Uterus (tissue), 3 donors: ENCODE measurements at regions not wholly inside any gene's neighbourhood (a gene's known extent, or its start where the extent isn't known, plus 50 kb on each side); places are given as distances from the start of the nearest gene placed in this dataset.

Experiments used
- DNase-seq, 2 donors: peaks; one replicate each; pipeline ENCODE4 v3.0.0-alpha.2; 2019 to 2020
- H3K27ac ChIP-seq, 2 donors: fragments of 200-600 bp; sonication (generic); 1 replicate in 1 of 2; 2 replicates in 1 of 2; pipeline ENCODE4 v1.5.1; 2016 to 2018
- H3K27me3 ChIP-seq, 2 donors: fragments of 200-600 bp; sonication (generic); one replicate each; pipeline ENCODE4 v1.5.1; 2018 to 2019; ENCODE audit warnings: control low read depth in 1 of 2
- H3K36me3 ChIP-seq, 2 donors: fragments of 200-600 bp; sonication (generic); one replicate each; pipeline ENCODE4 v1.5.1; 2019; ENCODE audit warnings: control low read depth in 1 of 2
- H3K4me1 ChIP-seq, 2 donors: fragments of 200-600 bp; sonication (generic); one replicate each; pipeline ENCODE4 v1.5.1; 2018 to 2019; ENCODE audit warnings: control low read depth in 1 of 2
- H3K4me3 ChIP-seq, 2 donors: fragments of 200-600 bp; sonication (generic); 1 replicate in 1 of 2; 2 replicates in 1 of 2; pipeline ENCODE4 v1.5.1; 2018 to 2019; ENCODE audit warnings: mild to moderate bottlenecking in 1 of 2
- H3K9me3 ChIP-seq, 2 donors: fragments of 200-600 bp; sonication (generic); one replicate each; pipeline ENCODE4 v1.5.1; 2019; ENCODE audit warnings: control low read depth in 1 of 2
- POLR2A ChIP-seq, 2 donors: fragments of 450-650 bp; IDR thresholded peaks; one replicate each; pipeline ENCODE4 v1.6.1; 2016; ENCODE audit warnings: antibody characterized with exemption in 2 of 2, mild to moderate bottlenecking in 1 of 2, moderate library complexity in 1 of 2
- intact Hi-C: fragments of 100-400 bp; cut with DNase I; formaldehyde crosslinking; loops from one replicate; pipeline ENCODE4 v1.15.1; 2023; ENCODE audit warnings: low total_unique reads
- TF ChIP-seq, protein P1 (sequence below), 4 experiments: fragments of 200-600 bp in 2 of 4; fragments of 450-650 bp in 2 of 4; sonication (generic) in 2 of 4; IDR thresholded peaks; one replicate each; pipeline ENCODE4 v1.5.1; 2016 to 2019; ENCODE audit warnings: antibody characterized with exemption in 4 of 4, mild to moderate bottlenecking in 2 of 4, moderate library complexity in 1 of 4
- donor health status: DM: yes; HTN: yes; CAD: no.

DNA sequence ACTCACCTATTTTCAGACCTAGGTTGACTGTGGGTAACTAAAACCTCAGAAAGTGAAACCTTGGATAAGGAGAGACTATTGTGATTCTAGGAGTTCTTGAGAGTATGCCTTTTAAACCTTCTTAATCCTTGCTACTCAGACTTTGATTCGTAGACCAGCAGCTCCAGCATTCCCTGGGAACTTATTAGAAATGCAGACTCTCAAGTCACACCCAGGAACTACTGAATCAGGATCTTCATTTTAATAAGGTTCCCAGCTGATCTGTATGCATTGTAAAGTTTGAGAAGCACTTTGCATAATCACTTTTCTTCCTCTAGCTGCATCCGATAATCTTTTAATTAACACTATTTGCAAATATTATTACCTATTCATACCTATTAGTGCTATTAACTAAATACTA lies 480.3 kb upstream of the KCNMB2 start:
- H3K36me3 ChIP-seq: no peaks in the 10 kb centered on the region
- H3K27me3 ChIP-seq: no peaks in the 10 kb centered on the region
- TF ChIP-seq, protein P1, sequence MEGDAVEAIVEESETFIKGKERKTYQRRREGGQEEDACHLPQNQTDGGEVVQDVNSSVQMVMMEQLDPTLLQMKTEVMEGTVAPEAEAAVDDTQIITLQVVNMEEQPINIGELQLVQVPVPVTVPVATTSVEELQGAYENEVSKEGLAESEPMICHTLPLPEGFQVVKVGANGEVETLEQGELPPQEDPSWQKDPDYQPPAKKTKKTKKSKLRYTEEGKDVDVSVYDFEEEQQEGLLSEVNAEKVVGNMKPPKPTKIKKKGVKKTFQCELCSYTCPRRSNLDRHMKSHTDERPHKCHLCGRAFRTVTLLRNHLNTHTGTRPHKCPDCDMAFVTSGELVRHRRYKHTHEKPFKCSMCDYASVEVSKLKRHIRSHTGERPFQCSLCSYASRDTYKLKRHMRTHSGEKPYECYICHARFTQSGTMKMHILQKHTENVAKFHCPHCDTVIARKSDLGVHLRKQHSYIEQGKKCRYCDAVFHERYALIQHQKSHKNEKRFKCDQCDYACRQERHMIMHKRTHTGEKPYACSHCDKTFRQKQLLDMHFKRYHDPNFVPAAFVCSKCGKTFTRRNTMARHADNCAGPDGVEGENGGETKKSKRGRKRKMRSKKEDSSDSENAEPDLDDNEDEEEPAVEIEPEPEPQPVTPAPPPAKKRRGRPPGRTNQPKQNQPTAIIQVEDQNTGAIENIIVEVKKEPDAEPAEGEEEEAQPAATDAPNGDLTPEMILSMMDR (IDR thresholded peaks at IDR 0.05): no peak
- no peak for TF ChIP-seq POLR2A (IDR thresholded peaks at IDR 0.05)
- intact Hi-C loops: no loop called here
- H3K4me1 ChIP-seq: peaks cover 0 to 11% of the 10 kb centered on the region in 2 donors
- no peaks in the 10 kb centered on the region for H3K9me3 ChIP-seq
- no peak for DNase-seq
- no peak overlapping the region for H3K27ac ChIP-seq
- no peak overlapping the region for H3K4me3 ChIP-seq

DNA sequence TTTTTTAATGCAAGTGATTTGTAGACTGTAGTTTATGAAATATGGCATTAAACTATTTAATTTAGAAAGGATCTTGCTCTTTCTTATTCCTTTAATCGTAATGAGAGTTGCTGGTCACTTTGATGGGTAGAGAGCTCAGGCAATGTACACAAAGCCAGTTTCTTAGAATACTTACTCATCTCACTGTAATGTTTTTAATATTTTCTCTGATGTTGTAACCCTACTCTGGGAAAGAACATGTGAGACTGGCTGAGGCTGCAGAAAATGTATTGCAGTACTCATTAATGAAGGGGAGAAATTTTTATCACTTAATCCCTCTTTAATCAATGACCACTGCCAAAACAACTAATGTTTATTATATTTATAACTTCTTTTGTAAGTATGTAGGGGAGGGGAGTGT lies 479.4 kb upstream of the KCNMB2 start:
- DNase-seq: no peak
- TF ChIP-seq POLR2A (IDR thresholded peaks at IDR 0.05): no peak
- Histone ChIP-seq H3K36me3 (no peaks in the 10 kb centered on the region), H3K4me1 (peaks cover 0 to 14% of the 10 kb centered on the region in 2 donors), H3K4me3 (no peak overlapping the region), H3K27ac (no peak overlapping the region), H3K27me3 (no peaks in the 10 kb centered on the region), H3K9me3 (no peaks in the 10 kb centered on the region)
- intact Hi-C loops: no loop called here

DNA sequence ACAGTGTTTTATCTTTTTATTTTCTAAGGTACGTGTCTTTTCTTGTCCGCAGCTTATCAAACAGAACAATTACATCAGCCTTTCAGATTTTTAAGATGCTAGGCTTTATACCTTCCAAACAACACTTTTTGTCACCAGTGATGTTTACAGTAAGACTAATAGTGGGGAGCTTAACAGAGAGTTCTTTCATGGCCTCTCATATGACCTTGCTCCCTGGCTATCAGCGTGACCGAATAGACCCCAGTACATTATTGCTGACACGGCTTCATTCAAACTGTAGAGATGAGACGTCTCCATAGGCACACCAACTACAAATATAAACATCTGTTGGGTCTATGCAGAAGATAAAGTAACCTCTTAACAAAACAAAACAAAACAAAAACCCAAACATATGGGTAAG lies 477.6 kb upstream of the KCNMB2 start:
- no peak for DNase-seq
- Histone ChIP-seq H3K4me3 (no peak overlapping the region), H3K27me3 (no peaks in the 10 kb centered on the region), H3K36me3 (no peaks in the 10 kb centered on the region), H3K27ac (no peak overlapping the region), H3K9me3 (no peaks in the 10 kb centered on the region), H3K4me1 (peaks cover 0 to 14% of the 10 kb centered on the region in 2 donors)
- intact Hi-C loops: no loop called here
- TF ChIP-seq, protein P1 (IDR thresholded peaks at IDR 0.05): no peak
- no peak for TF ChIP-seq POLR2A (IDR thresholded peaks at IDR 0.05)

DNA sequence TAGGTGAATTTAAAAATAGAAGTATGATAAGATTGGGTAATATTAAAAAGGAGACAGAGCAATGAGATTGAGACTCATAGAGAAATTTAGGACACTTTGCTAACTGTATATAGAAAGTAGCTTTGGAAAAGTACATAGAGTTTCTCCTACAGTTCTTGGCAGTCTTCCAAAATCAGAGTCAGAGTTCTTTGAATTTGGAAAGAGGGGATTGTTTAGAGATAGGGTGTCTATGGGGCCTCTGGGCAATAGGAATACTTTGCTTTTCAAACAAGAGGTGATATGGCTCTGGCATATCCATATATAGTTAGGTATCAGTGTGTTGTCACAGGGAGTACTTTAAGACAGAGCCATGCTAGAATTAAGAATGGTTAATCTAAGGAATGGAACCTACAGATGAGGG lies 477.1 kb upstream of the KCNMB2 start:
- Histone ChIP-seq H3K27ac (no peak overlapping the region), H3K4me1 (peaks cover 0 to 14% of the 10 kb centered on the region in 2 donors), H3K4me3 (no peak overlapping the region), H3K27me3 (no peaks in the 10 kb centered on the region), H3K9me3 (no peaks in the 10 kb centered on the region), H3K36me3 (no peaks in the 10 kb centered on the region)
- intact Hi-C loops: no loop called here
- no peak for DNase-seq
- no peak for TF ChIP-seq POLR2A (IDR thresholded peaks at IDR 0.05)
- TF ChIP-seq, protein P1 (IDR thresholded peaks at IDR 0.05): no peak

DNA sequence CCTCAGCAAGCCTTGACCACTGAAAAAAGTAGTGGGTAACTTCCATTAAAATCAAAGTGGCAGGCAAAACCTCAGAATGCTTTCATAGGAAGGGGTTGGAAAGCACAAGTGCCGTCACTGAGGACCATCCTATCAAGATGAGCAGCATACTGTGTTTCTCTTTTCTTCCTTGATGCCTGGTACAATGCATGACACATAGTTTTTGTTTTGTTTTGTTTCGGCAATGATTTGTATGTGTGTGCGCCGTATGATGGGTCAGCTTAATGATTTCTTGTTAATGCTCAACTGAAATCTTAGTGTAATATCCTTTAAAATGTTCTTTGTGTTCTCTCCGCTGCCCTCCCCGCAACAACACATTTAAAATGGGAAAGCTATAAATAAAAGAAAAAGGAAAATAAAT lies 476.4 kb upstream of the KCNMB2 start:
- H3K9me3 ChIP-seq: no peaks in the 10 kb centered on the region
- H3K4me3 ChIP-seq: no peak overlapping the region
- intact Hi-C loops: no loop called here
- DNase-seq: no peak
- no peaks in the 10 kb centered on the region for H3K27me3 ChIP-seq
- TF ChIP-seq, protein P1 (IDR thresholded peaks at IDR 0.05): no peak
- no peak for TF ChIP-seq POLR2A (IDR thresholded peaks at IDR 0.05)
- peak overlapping the region; percentile 13 to 21 for H3K27ac ChIP-seq
- H3K4me1 ChIP-seq: peaks cover 0 to 14% of the 10 kb centered on the region in 2 donors
- H3K36me3 ChIP-seq: no peaks in the 10 kb centered on the region

DNA sequence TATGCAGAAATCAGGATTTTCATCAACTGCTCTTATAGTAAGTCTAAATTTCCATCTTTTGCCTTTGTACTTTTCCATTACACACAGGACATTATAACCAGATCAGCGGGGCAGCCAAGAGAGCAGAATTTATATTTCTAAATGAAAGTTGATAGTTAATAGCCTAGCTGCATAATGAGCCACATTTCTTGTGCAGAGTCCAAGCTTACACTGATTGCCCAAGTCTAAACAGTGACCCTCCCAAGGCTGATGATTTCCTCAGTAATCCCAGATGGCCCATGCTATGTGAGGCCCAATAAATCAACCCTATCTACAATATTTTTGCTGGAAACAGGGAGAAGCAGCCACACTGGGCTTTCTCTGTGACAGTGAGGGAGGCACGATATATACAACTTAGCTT lies 475.8 kb upstream of the KCNMB2 start:
- no peak for TF ChIP-seq POLR2A (IDR thresholded peaks at IDR 0.05)
- TF ChIP-seq, protein P1 (IDR thresholded peaks at IDR 0.05): no peak
- Histone ChIP-seq H3K4me1 (peaks cover 0 to 14% of the 10 kb centered on the region in 2 donors), H3K36me3 (no peaks in the 10 kb centered on the region), H3K4me3 (no peak overlapping the region), H3K27me3 (no peaks in the 10 kb centered on the region), H3K9me3 (no peaks in the 10 kb centered on the region), H3K27ac (peak overlapping the region; percentile 13)
- peak; percentile 27 to 54 for DNase-seq
- intact Hi-C loops: no loop called here
